Ovary (tissue), 3 donors: ENCODE measurements at regions not wholly inside any gene's neighbourhood (a gene's known extent, or its start where the extent isn't known, plus 50 kb on each side); places are given as distances from the start of the nearest gene placed in this dataset.

ENCODE experiments used
- POLR2A ChIP-seq: fragments of 450-650 bp; IDR thresholded peaks from one replicate; pipeline ENCODE4 v1.6.1; 2017; ENCODE audit warnings: antibody characterized with exemption, mild to moderate bottlenecking, moderate library complexity
- TF ChIP-seq, protein P1 (sequence below), 3 donors: fragments of 450-650 bp in 2 of 3; fragments of 200-600 bp in 1 of 3; IDR thresholded peaks; one replicate each; pipeline versions ENCODE4 v1.5.1 to v1.8.0; 2016 to 2022; ENCODE audit warnings: antibody characterized with exemption in 3 of 3, mild to moderate bottlenecking in 1 of 3
- donor health status: DM: no; HTN: no; CAD: no.

DNA sequence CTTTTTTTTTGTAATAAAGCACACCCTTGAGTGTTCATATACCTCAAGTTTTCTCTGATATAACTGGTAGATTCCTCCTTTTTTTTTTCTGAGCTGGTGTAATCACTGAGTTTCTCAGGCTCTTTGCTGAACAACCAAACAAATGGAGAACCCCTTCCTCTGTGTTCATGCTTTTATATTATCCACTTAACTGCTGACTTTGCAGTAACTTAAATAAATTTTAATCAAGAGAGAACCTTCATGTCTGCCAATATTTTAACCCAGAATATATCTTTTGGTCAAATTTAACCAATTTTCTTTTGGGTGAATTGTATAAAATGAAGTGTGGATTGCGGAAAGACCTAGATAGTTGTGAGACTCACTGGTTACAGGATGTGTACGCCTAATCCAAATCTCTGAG is 833.0 kb upstream of the COX7C start:
- TF ChIP-seq, protein P1, sequence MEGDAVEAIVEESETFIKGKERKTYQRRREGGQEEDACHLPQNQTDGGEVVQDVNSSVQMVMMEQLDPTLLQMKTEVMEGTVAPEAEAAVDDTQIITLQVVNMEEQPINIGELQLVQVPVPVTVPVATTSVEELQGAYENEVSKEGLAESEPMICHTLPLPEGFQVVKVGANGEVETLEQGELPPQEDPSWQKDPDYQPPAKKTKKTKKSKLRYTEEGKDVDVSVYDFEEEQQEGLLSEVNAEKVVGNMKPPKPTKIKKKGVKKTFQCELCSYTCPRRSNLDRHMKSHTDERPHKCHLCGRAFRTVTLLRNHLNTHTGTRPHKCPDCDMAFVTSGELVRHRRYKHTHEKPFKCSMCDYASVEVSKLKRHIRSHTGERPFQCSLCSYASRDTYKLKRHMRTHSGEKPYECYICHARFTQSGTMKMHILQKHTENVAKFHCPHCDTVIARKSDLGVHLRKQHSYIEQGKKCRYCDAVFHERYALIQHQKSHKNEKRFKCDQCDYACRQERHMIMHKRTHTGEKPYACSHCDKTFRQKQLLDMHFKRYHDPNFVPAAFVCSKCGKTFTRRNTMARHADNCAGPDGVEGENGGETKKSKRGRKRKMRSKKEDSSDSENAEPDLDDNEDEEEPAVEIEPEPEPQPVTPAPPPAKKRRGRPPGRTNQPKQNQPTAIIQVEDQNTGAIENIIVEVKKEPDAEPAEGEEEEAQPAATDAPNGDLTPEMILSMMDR (IDR thresholded peaks at IDR 0.05): no peak
- TF ChIP-seq POLR2A: no peak
